ENCODE measurements at regions not wholly inside any gene's neighbourhood (a gene's known extent, or its start where the extent isn't known, plus 50 kb on each side); places are given as distances from the start of the nearest gene placed in this dataset.

DNA sequence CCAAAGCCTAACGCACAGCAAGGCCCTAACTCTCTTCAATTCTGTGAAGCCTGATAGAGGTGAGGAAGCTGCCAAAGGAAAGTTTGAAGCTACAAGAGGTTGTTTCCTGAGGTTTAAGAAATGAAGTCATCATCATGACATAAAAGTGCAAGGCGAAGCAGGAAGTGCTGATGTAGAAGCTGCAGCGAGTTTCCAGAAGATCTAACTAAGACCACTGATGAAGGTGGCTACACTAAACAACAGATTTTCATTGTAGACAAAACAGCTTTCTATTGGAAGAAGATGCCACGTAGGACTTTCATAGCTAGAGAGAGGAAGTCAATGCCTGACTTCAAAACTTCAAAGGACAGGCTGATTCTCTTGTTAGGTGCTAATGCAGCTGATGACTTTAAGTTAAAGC lies 385.6 kb upstream of the OR4E1 start:
- TF ChIP-seq, protein P1, sequence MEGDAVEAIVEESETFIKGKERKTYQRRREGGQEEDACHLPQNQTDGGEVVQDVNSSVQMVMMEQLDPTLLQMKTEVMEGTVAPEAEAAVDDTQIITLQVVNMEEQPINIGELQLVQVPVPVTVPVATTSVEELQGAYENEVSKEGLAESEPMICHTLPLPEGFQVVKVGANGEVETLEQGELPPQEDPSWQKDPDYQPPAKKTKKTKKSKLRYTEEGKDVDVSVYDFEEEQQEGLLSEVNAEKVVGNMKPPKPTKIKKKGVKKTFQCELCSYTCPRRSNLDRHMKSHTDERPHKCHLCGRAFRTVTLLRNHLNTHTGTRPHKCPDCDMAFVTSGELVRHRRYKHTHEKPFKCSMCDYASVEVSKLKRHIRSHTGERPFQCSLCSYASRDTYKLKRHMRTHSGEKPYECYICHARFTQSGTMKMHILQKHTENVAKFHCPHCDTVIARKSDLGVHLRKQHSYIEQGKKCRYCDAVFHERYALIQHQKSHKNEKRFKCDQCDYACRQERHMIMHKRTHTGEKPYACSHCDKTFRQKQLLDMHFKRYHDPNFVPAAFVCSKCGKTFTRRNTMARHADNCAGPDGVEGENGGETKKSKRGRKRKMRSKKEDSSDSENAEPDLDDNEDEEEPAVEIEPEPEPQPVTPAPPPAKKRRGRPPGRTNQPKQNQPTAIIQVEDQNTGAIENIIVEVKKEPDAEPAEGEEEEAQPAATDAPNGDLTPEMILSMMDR (IDR thresholded peaks at IDR 0.05) = no peak
- no peak for TF ChIP-seq POLR2A (IDR thresholded peaks at IDR 0.05)

All from upper lobe of left lung (tissue), 4 donors.